ENCODE measurements at regions not wholly inside any gene's neighbourhood (a gene's known extent, or its start where the extent isn't known, plus 50 kb on each side); places are given as distances from the start of the nearest gene placed in this dataset.

GRCh38 chr6:33963136-33963750 lies 159.4 kb upstream of the MLN start:
- TF ChIP-seq CTCF (conservative IDR thresholded peaks at IDR 0.05; ENCODE audit: low read length) (no peak), EZH2phosphoT487 (IDR thresholded peaks at IDR 0.05; ENCODE audit: borderline replicate concordance, low read depth, low read length) (no peak)
